Activated CD8-positive, alpha-beta memory T cell treated with anti-CD3 and anti-CD28 coated beads for 36 hours (primary cell): ENCODE measurements at regions not wholly inside any gene's neighbourhood (a gene's known extent, or its start where the extent isn't known, plus 50 kb on each side); places are given as distances from the start of the nearest gene placed in this dataset.

Experiments
- CTCF ChIA-PET: fragments of 350-600 bp; sonication (Branson Sonifier 250); formaldehyde crosslinking; loops from one replicate; lab custom pipeline; 2021; ENCODE audit warnings: antibody characterized with exemption; lab: Charles Lee
- POLR2A ChIA-PET: fragments of 350-600 bp; sonication (Branson Sonifier 250); formaldehyde crosslinking; loops from one replicate; lab custom pipeline; 2021; ENCODE audit warnings: antibody characterized with exemption; lab: Charles Lee

GRCh38 chr13:48583859-48584311 is 51.0 kb upstream of the RCBTB2 start:
- CTCF ChIA-PET, result no interaction called here
- POLR2A ChIA-PET, result no interaction called here

GRCh38 chr13:48585456-48585840 is 52.6 kb upstream of the RCBTB2 start:
- ChIA-PET CTCF (no interaction called here), POLR2A (no interaction called here)

- POLR2A ChIA-PET, result no interaction called here
- CTCF ChIA-PET, result no interaction called here
Observed at GRCh38 chr13:48586591-48587103, 53.8 kb upstream of the RCBTB2 start.

- ChIA-PET POLR2A (no interaction called here), CTCF (no interaction called here)
Observed at GRCh38 chr13:48588120-48588519, 55.2 kb upstream of the RCBTB2 start.

GRCh38 chr13:48590141-48590901 is 57.4 kb upstream of the RCBTB2 start:
- CTCF ChIA-PET, result interaction anchor here (1.0 to 1.2 kb wide), 2 partner anchors 10 to 179 kb away, joined by 3 to 4 read pairs; no protein-coding TSS in a partner anchor
- POLR2A ChIA-PET, result no interaction called here

GRCh38 chr13:48591124-48591872 is 58.4 kb upstream of the RCBTB2 start:
- CTCF ChIA-PET, result interaction anchor here (1.2 kb wide), 1 partner anchor 11 kb away, joined by 4 read pairs; no protein-coding TSS in a partner anchor
- POLR2A ChIA-PET, result interaction anchor here (0.6 kb wide), 1 partner anchor 496 kb away, joined by 4 read pairs; no protein-coding TSS in a partner anchor

GRCh38 chr13:48591889-48592687 is 59.2 kb upstream of the RCBTB2 start:
- CTCF ChIA-PET, result interaction anchor here (1.1 to 4.2 kb wide), 2 partner anchors 10 to 177 kb away, joined by 3 to 25 read pairs; no protein-coding TSS in a partner anchor
- POLR2A ChIA-PET, result interaction anchor here (0.6 kb wide), 1 partner anchor 497 kb away, joined by 4 read pairs; no protein-coding TSS in a partner anchor

GRCh38 chr13:48592688-48593049 is 59.8 kb upstream of the RCBTB2 start:
- ChIA-PET CTCF (interaction anchor here (0.5 to 4.2 kb wide), 3 partner anchors 10 to 317 kb away, joined by 3 to 25 read pairs (median 3); no protein-coding TSS in a partner anchor), POLR2A (no interaction called here)

- ChIA-PET CTCF (interaction anchor here (4.2 kb wide), 1 partner anchor 176 kb away, joined by 25 read pairs; no protein-coding TSS in a partner anchor), POLR2A (interaction anchor here (0.6 kb wide), 1 partner anchor 20 kb away, joined by 4 read pairs; no protein-coding TSS in a partner anchor)
Observed at GRCh38 chr13:48593536-48593935, 60.2 kb upstream of the CYSLTR2 start.

GRCh38 chr13:48594096-48594815 is 59.5 kb upstream of the CYSLTR2 start:
- CTCF ChIA-PET, result interaction anchor here (1.4 to 4.2 kb wide), 3 partner anchors 14 to 175 kb away, joined by 3 to 25 read pairs (median 4); no protein-coding TSS in a partner anchor
- POLR2A ChIA-PET, result no interaction called here

GRCh38 chr13:48595431-48596429 is 58.0 kb upstream of the CYSLTR2 start:
- ChIA-PET POLR2A (no interaction called here), CTCF (interaction anchor here (1.4 to 4.2 kb wide), 3 partner anchors 16 to 174 kb away, joined by 3 to 25 read pairs (median 4); no protein-coding TSS in a partner anchor)

GRCh38 chr13:48600374-48601364 is 53.1 kb upstream of the CYSLTR2 start:
- CTCF ChIA-PET, result interaction anchor here (2.6 kb wide), 1 partner anchor 169 kb away, joined by 12 read pairs; no protein-coding TSS in a partner anchor

GRCh38 chr13:48602296-48603016 is 51.3 kb upstream of the CYSLTR2 start:
- CTCF ChIA-PET, result no interaction called here
- POLR2A ChIA-PET, result no interaction called here

More at GRCh38 chr13:48600374-48601364, 53.1 kb upstream of the CYSLTR2 start:
- POLR2A ChIA-PET, result no interaction called here

GRCh38 chr13:48603375-48603774 is 50.4 kb upstream of the CYSLTR2 start:
- CTCF ChIA-PET, result no interaction called here
- POLR2A ChIA-PET, result no interaction called here
